GM18858 (cell line): ENCODE measurements at regions not wholly inside any gene's neighbourhood (a gene's known extent, or its start where the extent isn't known, plus 50 kb on each side); places are given as distances from the start of the nearest gene placed in this dataset.
A peak's percentile ranks its signal among the peaks of the same experiment; 100 is the strongest.

ENCODE experiments used
- ATAC-seq: cut with Tn5 transposase; IDR thresholded peaks from one replicate; pipeline ENCODE4 v1.9.1; 2021; ENCODE audit not compliant: unreplicated experiment

- ATAC-seq = no peak
Observed at GRCh38 chr6:28585335-28585734, 59.7 kb downstream of the GPX5 start.

GRCh38 chr6:28586324-28586723 is 60.6 kb downstream of the GPX5 start:
- no peak for ATAC-seq

- ATAC-seq = peak; percentile 57
Observed at GRCh38 chr6:28586962-28587745, 61.5 kb downstream of the GPX5 start.

GRCh38 chr6:28587746-28588075 is 62.0 kb downstream of the GPX5 start:
- no peak for ATAC-seq

- no peak for ATAC-seq
Observed at GRCh38 chr6:28588666-28589065, 63.0 kb downstream of the GPX5 start.

- no peak for ATAC-seq
Observed at GRCh38 chr6:28589234-28589956, 63.7 kb downstream of the GPX5 start.

GRCh38 chr6:28589957-28590349 is 64.3 kb downstream of the GPX5 start:
- no peak for ATAC-seq

- ATAC-seq = no peak
Observed at GRCh38 chr6:28597217-28597835, 71.6 kb downstream of the GPX5 start.

GRCh38 chr6:28597924-28598722 is 72.4 kb downstream of the GPX5 start:
- no peak for ATAC-seq

- no peak for ATAC-seq
Observed at GRCh38 chr6:28598757-28599686, 73.3 kb downstream of the GPX5 start.

GRCh38 chr6:28600245-28600644 is 74.6 kb downstream of the GPX5 start:
- ATAC-seq = no peak

GRCh38 chr6:28603891-28604290 is 78.2 kb downstream of the GPX5 start:
- no peak for ATAC-seq

GRCh38 chr6:28606424-28607391 is 81.0 kb downstream of the GPX5 start:
- ATAC-seq = no peak

GRCh38 chr6:28607990-28608389 is 82.3 kb downstream of the GPX5 start:
- no peak for ATAC-seq

- no peak for ATAC-seq
Observed at GRCh38 chr6:28609672-28610071, 84.0 kb downstream of the GPX5 start.

- no peak for ATAC-seq
Observed at GRCh38 chr6:28615616-28615954, 89.9 kb downstream of the GPX5 start.

- no peak for ATAC-seq
Observed at GRCh38 chr6:28615955-28616747, 90.5 kb downstream of the GPX5 start.

- no peak for ATAC-seq
Observed at GRCh38 chr6:28618898-28619555, 93.3 kb downstream of the GPX5 start.
